ENCODE measurements at regions not wholly inside any gene's neighbourhood (a gene's known extent, or its start where the extent isn't known, plus 50 kb on each side); places are given as distances from the start of the nearest gene placed in this dataset.
"Not testable (repeated sequence)": the region's sequence is repeated elsewhere in the genome, so short reads cannot be mapped to it uniquely, and the experiment has no call there.

DNA sequence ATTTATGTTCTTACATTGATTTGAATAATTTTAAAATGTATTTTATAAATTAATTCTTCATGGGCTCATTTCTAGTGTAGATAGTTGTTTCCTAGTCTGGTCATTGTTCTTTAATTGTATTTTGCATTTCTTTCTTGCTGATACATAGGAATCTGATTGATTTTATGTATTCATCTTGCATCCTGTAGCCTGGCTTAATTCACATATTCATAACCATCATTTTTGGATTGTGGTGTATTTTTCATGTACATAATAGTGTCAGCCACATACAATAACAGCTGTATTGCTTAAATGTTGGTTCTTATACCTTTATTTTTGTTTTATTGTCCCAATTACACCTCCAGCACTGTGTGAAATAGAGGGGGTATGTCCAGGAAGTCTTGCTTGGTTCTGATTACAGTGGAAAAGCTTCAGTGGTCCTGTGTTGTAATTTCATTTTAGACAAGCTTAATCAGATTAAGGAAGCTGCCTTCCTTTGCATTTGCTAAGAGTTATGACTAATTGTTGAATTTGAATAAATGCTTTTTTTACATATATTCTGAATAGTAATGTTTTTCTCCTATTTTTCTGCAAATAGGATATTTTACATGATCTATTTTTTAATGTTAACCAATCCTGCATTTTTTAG lies 103.7 kb downstream of the USP22 start:
- H3K4me1 ChIP-seq (ENCODE audit: control insufficient read depth in 5 of 5, insufficient read depth in 5 of 5, low read length in 5 of 5) = no peaks in the 10 kb centered on the region
- no peak overlapping the region for H3K27ac ChIP-seq (ENCODE audit: low read depth in 1 of 2, low read length in 1 of 2)
- H3K27me3 ChIP-seq (ENCODE audit: control insufficient read depth in 3 of 3, insufficient read depth in 3 of 3, low read length in 2 of 3) = peaks cover 0 to 3% (median 0%) of the 10 kb centered on the region in 3 donors
- H3K4me3 ChIP-seq = no peak overlapping the region
- no peak overlapping the region for H3K9ac ChIP-seq (ENCODE audit: insufficient read depth in 1 of 2, low read length in 2 of 2)
- ATAC-seq (ENCODE audit: insufficient read depth, low FRiP score) (no peak), DNase-seq (no peak)
- TF ChIP-seq, protein P1, sequence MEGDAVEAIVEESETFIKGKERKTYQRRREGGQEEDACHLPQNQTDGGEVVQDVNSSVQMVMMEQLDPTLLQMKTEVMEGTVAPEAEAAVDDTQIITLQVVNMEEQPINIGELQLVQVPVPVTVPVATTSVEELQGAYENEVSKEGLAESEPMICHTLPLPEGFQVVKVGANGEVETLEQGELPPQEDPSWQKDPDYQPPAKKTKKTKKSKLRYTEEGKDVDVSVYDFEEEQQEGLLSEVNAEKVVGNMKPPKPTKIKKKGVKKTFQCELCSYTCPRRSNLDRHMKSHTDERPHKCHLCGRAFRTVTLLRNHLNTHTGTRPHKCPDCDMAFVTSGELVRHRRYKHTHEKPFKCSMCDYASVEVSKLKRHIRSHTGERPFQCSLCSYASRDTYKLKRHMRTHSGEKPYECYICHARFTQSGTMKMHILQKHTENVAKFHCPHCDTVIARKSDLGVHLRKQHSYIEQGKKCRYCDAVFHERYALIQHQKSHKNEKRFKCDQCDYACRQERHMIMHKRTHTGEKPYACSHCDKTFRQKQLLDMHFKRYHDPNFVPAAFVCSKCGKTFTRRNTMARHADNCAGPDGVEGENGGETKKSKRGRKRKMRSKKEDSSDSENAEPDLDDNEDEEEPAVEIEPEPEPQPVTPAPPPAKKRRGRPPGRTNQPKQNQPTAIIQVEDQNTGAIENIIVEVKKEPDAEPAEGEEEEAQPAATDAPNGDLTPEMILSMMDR (IDR thresholded peaks at IDR 0.05; ENCODE audit: control extremely low read depth, extremely low read depth) = no peak
- H3K9me3 ChIP-seq (ENCODE audit: control insufficient read depth in 4 of 4, insufficient read depth in 3 of 4, low read length in 3 of 4) = no peaks in the 10 kb centered on the region
- H3K36me3 ChIP-seq (ENCODE audit: control insufficient read depth in 4 of 4, insufficient read depth in 4 of 4, low read length in 4 of 4) = no peaks in the 10 kb centered on the region

DNA sequence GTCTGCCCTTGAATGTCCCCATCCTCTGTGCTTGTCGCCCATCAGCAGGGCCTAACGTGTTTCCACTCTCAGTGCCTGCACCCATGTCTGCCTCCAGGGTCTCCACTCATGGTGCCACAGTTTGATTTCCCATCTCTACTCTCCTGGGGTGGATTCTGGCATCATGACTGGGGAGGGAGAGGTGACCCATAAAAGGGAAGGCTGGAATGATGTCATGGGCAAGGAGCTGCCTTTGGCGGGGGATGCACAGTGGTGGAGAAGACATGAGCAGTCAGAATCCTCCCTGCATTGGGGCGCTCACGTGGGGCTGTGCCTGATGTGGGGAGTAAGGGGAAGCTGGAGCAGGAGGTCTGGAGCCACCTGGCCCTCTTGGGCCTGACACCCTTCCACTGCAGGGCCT lies 100.9 kb downstream of the USP22 start:
- 88 to 95% methylated on average over 5 of the region's 5 CpGs for WGBS, 2 donors
- TF ChIP-seq, protein P1 (IDR thresholded peaks at IDR 0.05; ENCODE audit: control extremely low read depth, extremely low read depth) = no peak

DNA sequence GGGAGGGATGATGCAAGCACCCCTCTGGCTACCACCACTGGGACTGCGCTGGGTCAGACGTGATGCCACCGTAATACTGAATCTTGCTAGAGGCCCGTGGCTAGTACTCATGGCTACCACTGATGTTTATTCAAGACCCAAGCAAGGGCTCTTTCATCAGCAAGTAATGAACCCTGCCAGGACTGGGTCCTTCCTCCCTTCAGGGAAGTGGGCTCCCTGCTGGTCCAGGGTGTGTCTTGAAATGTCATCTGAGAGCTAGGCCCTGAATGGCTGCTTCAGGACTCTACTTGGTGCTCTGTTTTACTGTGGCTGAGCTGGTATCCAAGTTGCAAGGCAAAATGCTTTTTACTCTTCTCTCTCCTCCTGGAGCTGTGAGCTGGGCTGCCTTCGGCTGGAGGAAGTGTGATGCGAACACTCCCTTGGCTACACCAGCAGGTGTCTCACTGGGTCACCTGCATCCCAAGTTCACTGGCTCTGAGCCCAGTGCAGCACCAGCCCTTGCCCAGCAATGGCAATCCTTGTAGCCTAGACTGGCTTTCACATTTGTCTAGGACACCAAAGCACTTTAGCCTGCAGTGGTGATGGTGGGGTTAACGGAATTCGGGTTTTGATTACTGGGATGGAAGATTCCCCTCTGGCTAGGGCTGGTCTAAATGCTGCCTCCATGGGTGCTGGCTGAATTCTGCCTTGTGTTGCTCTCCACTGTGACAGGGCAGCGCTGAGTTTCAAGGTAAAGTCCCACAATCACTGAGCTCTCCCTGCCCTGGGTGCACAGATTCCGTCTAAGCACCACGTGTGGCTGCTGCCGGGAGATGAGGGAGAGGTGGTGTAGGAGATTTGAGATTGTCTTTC lies 98.6 kb downstream of the USP22 start:
- H3K27ac ChIP-seq (ENCODE audit: low read depth in 1 of 2, low read length in 1 of 2) = no peak overlapping the region

More for the DNA sequence above, 100.9 kb downstream of the USP22 start:
- no peak overlapping the region for H3K9ac ChIP-seq (ENCODE audit: insufficient read depth in 1 of 2, low read length in 2 of 2)
- no peaks in the 10 kb centered on the region for H3K9me3 ChIP-seq (ENCODE audit: control insufficient read depth in 4 of 4, insufficient read depth in 3 of 4, low read length in 3 of 4)
- ATAC-seq (ENCODE audit: insufficient read depth, low FRiP score) (no peak), DNase-seq (no peak)
- no peak overlapping the region for H3K4me3 ChIP-seq
- no peaks in the 10 kb centered on the region for H3K36me3 ChIP-seq (ENCODE audit: control insufficient read depth in 4 of 4, insufficient read depth in 4 of 4, low read length in 4 of 4)
- no peaks in the 10 kb centered on the region for H3K4me1 ChIP-seq (ENCODE audit: control insufficient read depth in 5 of 5, insufficient read depth in 5 of 5, low read length in 5 of 5)
- no peaks in the 10 kb centered on the region for H3K27me3 ChIP-seq (ENCODE audit: control insufficient read depth in 3 of 3, insufficient read depth in 3 of 3, low read length in 2 of 3)
- H3K27ac ChIP-seq (ENCODE audit: low read depth in 1 of 2, low read length in 1 of 2) = no peak overlapping the region

DNA sequence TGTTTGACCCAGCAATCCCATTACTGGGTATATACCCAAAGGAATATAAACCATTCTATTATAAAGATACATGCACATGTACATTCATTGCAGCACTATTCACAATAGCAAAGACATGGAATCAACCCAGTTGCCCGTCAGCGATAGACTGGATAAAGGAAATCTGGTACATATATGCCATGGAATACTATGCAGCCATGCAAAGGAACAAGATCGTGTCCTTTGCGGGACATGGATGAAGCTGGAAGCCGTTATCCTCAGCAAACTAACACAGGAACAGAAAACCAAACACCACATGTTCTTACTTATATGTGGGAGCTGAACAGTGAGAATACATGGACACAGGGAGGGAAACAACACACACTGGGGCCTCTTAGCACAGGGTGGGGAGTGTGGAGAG lies 95.1 kb downstream of the USP22 start:
- H3K4me1 ChIP-seq (ENCODE audit: control insufficient read depth in 5 of 5, insufficient read depth in 5 of 5, low read length in 5 of 5); H3K27me3 ChIP-seq (ENCODE audit: control insufficient read depth in 3 of 3, insufficient read depth in 3 of 3, low read length in 2 of 3); H3K4me3 ChIP-seq; H3K36me3 ChIP-seq (ENCODE audit: control insufficient read depth in 4 of 4, insufficient read depth in 4 of 4, low read length in 4 of 4); DNase-seq; H3K9ac ChIP-seq (ENCODE audit: insufficient read depth in 1 of 2, low read length in 2 of 2); H3K9me3 ChIP-seq (ENCODE audit: control insufficient read depth in 4 of 4, insufficient read depth in 3 of 4, low read length in 3 of 4); ATAC-seq (ENCODE audit: insufficient read depth, low FRiP score); H3K27ac ChIP-seq (ENCODE audit: low read depth in 1 of 2, low read length in 1 of 2): not testable (repeated sequence)
- WGBS, 2 donors = 95 to 98% methylated on average over 5 of the region's 5 CpGs

More for the DNA sequence above, 98.6 kb downstream of the USP22 start:
- ATAC-seq (ENCODE audit: insufficient read depth, low FRiP score) (peak; percentile 83), DNase-seq (peak; percentile 11 to 55 (median 34))
- H3K9me3 ChIP-seq (ENCODE audit: control insufficient read depth in 4 of 4, insufficient read depth in 3 of 4, low read length in 3 of 4) = no peaks in the 10 kb centered on the region
- TF ChIP-seq, protein P1 (IDR thresholded peaks at IDR 0.05; ENCODE audit: control extremely low read depth, extremely low read depth) = peak; percentile 15
- 70 to 74% methylated on average over 12 of the region's 12 CpGs for WGBS, 2 donors
- H3K4me3 ChIP-seq = no peak overlapping the region
- no peaks in the 10 kb centered on the region for H3K36me3 ChIP-seq (ENCODE audit: control insufficient read depth in 4 of 4, insufficient read depth in 4 of 4, low read length in 4 of 4)
- no peak overlapping the region for H3K9ac ChIP-seq (ENCODE audit: insufficient read depth in 1 of 2, low read length in 2 of 2)
- no peaks in the 10 kb centered on the region for H3K27me3 ChIP-seq (ENCODE audit: control insufficient read depth in 3 of 3, insufficient read depth in 3 of 3, low read length in 2 of 3)
- no peaks in the 10 kb centered on the region for H3K4me1 ChIP-seq (ENCODE audit: control insufficient read depth in 5 of 5, insufficient read depth in 5 of 5, low read length in 5 of 5)

All from lung (tissue), 11 donors.